Testis (tissue), 2 donors: ENCODE measurements at regions not wholly inside any gene's neighbourhood (a gene's known extent, or its start where the extent isn't known, plus 50 kb on each side); places are given as distances from the start of the nearest gene placed in this dataset.

Experiments used
- CTCF ChIP-seq, 3 experiments: fragments of 450-650 bp in 2 of 3; fragments of 200-600 bp in 1 of 3; sonication (generic) in 1 of 3; IDR thresholded peaks; one replicate each; pipeline ENCODE4 v1.5.1; 2016 to 2019; ENCODE audit warnings: antibody characterized with exemption in 3 of 3, mild to moderate bottlenecking in 2 of 3, moderate library complexity in 1 of 3
- POLR2A ChIP-seq: fragments of 450-650 bp; IDR thresholded peaks from one replicate; pipeline ENCODE4 v1.6.1; 2017; ENCODE audit warnings: antibody characterized with exemption, mild to moderate bottlenecking, moderate library complexity

GRCh38 chr4:125484912-125485311, 170.2 kb downstream of the FAT4 start:
- TF ChIP-seq POLR2A = no peak
- no peak for TF ChIP-seq CTCF (IDR thresholded peaks at IDR 0.05)
